Endothelial cell (in vitro differentiated cells): ENCODE measurements at regions not wholly inside any gene's neighbourhood (a gene's known extent, or its start where the extent isn't known, plus 50 kb on each side); places are given as distances from the start of the nearest gene placed in this dataset.

Experiments
- DNase-seq: peaks from one replicate; pipeline ENCODE4 v3.0.0; 2021; ENCODE audit warnings: low spot score
- H3K27ac Mint-ChIP-seq: one replicate; pipeline ENCODE4 v1.8.0; 2021; ENCODE audit warnings: mixed read lengths, inconsistent platforms; ENCODE audit not compliant: unreplicated experiment
- H3K27me3 Mint-ChIP-seq: one replicate; pipeline ENCODE4 v1.8.0; 2021; ENCODE audit warnings: mild to moderate bottlenecking, moderate library complexity, mixed read lengths, inconsistent platforms; ENCODE audit not compliant: unreplicated experiment
- H3K36me3 Mint-ChIP-seq: one replicate; pipeline ENCODE4 v1.8.0; 2021; ENCODE audit warnings: mild to moderate bottlenecking, low read depth, mixed read lengths, inconsistent platforms; ENCODE audit not compliant: unreplicated experiment
- H3K4me1 Mint-ChIP-seq: one replicate; pipeline ENCODE4 v1.8.0; 2021; ENCODE audit warnings: mild to moderate bottlenecking, mixed read lengths, inconsistent platforms; ENCODE audit not compliant: unreplicated experiment
- H3K4me3 Mint-ChIP-seq: one replicate; pipeline ENCODE4 v1.8.0; 2021; ENCODE audit warnings: mild to moderate bottlenecking, mixed read lengths, inconsistent platforms; ENCODE audit not compliant: unreplicated experiment
- H3K9me3 Mint-ChIP-seq: one replicate; pipeline ENCODE4 v1.8.0; 2021; ENCODE audit warnings: mixed read lengths, inconsistent platforms; ENCODE audit not compliant: unreplicated experiment
- CTCF ChIP-seq: fragments of 200-600 bp; sonication (generic); IDR thresholded peaks from one replicate; pipeline ENCODE4 v1.5.0; 2021; ENCODE audit warnings: antibody characterized with exemption; ENCODE audit not compliant: unreplicated experiment

GRCh38 chrY:11022734-11023133 is 1495.1 kb downstream of the TSPY10 start:
- H3K4me3 Mint-ChIP-seq: peak overlapping the region; percentile 52
- H3K27ac Mint-ChIP-seq: peak overlapping the region; percentile 7
- peaks cover 36% of the 10 kb centered on the region for H3K27me3 Mint-ChIP-seq
- TF ChIP-seq CTCF: no peak
- H3K36me3 Mint-ChIP-seq: peaks cover 73% of the 10 kb centered on the region
- no peak for DNase-seq
- H3K9me3 Mint-ChIP-seq: peaks cover 90% of the 10 kb centered on the region
- no peaks in the 10 kb centered on the region for H3K4me1 Mint-ChIP-seq

DNA sequence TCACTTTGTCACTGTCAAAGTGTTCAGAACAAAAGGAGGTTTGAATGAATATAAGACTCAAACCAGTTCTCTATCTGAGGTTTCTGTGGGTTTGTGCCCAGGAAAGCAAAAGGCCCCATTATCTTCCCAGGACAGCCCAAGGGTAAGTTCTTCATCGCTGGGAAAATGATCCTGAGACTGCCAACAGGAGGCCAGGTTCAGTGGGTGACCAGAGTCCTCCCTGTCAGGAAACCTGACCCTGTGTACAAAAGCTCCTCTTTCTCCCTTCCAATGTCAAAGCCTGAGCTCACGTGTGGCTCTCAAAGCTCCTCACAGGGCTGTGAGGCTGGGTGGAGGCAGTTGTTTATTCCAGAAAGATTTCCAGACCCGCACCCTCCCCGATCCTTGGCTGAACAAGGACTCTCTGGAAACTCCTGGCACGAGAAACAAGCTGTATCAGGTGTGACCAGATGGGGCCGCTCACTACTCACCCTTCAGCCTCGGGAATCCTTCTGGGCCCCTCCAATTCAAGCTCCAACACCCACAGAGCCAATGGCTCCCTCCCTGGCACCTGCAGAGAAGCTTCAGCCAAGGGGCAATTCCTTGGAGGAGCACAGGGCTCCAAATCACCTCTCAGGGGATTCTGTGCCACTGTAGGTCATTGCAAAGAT is 1516.7 kb downstream of the TSPY10 start:
- Mint-ChIP-seq H3K4me1 (no peaks in the 10 kb centered on the region), H3K27ac (no peak overlapping the region), H3K9me3 (peaks cover 36% of the 10 kb centered on the region), H3K27me3 (peaks cover 9% of the 10 kb centered on the region), H3K4me3 (no peak overlapping the region), H3K36me3 (peaks cover 15% of the 10 kb centered on the region)
- no peak for TF ChIP-seq CTCF
- no peak for DNase-seq

- Mint-ChIP-seq H3K9me3 (peaks cover 16% of the 10 kb centered on the region), H3K36me3 (peaks cover 4% of the 10 kb centered on the region), H3K4me1 (no peaks in the 10 kb centered on the region), H3K27me3 (peaks cover 2% of the 10 kb centered on the region), H3K27ac (no peak overlapping the region), H3K4me3 (no peak overlapping the region)
- DNase-seq: no peak
- TF ChIP-seq CTCF: no peak
Measured at GRCh38 chrY:11063486-11063885, 1535.8 kb downstream of the TSPY10 start.

DNA sequence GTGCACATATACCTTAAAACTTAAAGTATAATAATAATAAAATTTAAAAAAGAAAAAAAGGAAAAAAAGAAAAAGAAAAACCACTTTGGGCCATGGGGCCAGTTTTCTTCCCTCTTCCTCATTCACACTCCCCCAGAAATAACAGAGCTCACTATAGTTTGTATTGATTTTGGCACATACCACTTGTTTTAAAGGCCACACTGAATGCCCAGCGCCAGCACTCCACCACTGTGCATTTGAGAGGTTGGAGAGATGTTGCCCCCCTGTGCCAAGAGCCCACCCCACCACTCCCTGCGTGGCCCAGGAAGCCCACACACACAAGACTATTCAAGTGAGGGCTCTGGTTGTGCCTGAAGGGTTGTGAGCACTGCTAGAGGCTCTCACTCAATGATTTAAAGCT is 1536.3 kb downstream of the TSPY10 start:
- Mint-ChIP-seq H3K27ac (no peak overlapping the region), H3K4me1 (no peaks in the 10 kb centered on the region), H3K4me3 (no peak overlapping the region), H3K36me3 (peaks cover 4% of the 10 kb centered on the region), H3K9me3 (peaks cover 16% of the 10 kb centered on the region), H3K27me3 (peaks cover 2% of the 10 kb centered on the region)
- DNase-seq: no peak
- no peak for TF ChIP-seq CTCF

GRCh38 chrY:11064376-11064775 is 1536.7 kb downstream of the TSPY10 start:
- Mint-ChIP-seq H3K4me1 (no peaks in the 10 kb centered on the region), H3K9me3 (peaks cover 16% of the 10 kb centered on the region), H3K36me3 (peaks cover 4% of the 10 kb centered on the region), H3K4me3 (no peak overlapping the region), H3K27me3 (peaks cover 2% of the 10 kb centered on the region), H3K27ac (no peak overlapping the region)
- no peak for DNase-seq
- TF ChIP-seq CTCF: no peak
